B cell (primary cell): ENCODE measurements at regions not wholly inside any gene's neighbourhood (a gene's known extent, or its start where the extent isn't known, plus 50 kb on each side); places are given as distances from the start of the nearest gene placed in this dataset.

Experiments used
- CTCF ChIP-seq: fragments of 200-600 bp; IDR thresholded peaks from one replicate; pipeline ENCODE4 v1.8.0; 2022; ENCODE audit warnings: antibody characterized with exemption, mild to moderate bottlenecking
- EZH2 ChIP-seq: IDR thresholded peaks from 2 replicates; pipeline ENCODE4 v1.6.1; 2012; ENCODE audit warnings: borderline replicate concordance, low read depth, mild to moderate bottlenecking, moderate library complexity, low read length; ENCODE audit not compliant: insufficient read depth, poor library complexity, severe bottlenecking

DNA sequence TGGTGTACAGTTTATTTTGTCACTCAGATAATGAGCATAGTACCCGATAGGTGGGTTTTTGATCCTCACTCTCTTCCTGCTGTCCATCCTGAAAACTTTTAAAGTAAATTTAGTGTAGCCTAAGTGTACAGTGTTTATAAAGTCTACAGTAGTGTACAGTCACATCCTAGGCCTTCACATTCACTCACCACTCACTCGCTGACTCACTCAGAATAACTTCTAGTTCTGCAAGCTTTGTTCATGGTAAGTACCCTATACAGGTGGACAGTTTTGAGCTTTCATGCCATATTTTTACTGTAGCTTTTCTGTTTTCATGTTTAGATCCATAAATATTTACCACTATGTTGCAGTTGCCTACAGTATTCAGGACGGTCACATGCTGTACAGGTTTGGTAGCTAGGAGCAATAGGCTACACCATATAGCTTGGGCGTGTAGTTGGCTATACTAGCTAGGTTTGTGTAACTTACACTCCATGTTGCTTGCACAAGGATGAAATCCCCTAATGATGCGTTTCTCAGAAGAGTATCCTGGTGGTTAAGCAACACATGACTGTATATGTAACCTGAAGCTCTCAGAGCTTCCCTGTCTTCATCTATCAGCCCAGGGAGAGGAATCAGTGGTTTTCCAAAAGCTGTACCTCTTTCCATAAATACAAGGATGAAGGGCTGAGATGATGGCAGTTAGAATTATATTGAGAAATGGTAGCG, 87.6 kb upstream of the SLC25A26 start:
- TF ChIP-seq CTCF (no peak), EZH2 (no peak)
